Epidermal melanocyte (primary cell): ENCODE measurements at regions not wholly inside any gene's neighbourhood (a gene's known extent, or its start where the extent isn't known, plus 50 kb on each side); places are given as distances from the start of the nearest gene placed in this dataset.

ENCODE experiments used
- DNase-seq: peaks from one replicate; pipeline ENCODE4 v3.0.0; 2011; ENCODE audit warnings: low spot score; ENCODE audit not compliant: insufficient read length

GRCh38 chr10:83357004-83357403 is 782.3 kb upstream of the GHITM start:
- no peak for DNase-seq

GRCh38 chr10:83357627-83358026 is 781.7 kb upstream of the GHITM start:
- no peak for DNase-seq

GRCh38 chr10:83367036-83367435 is 772.3 kb upstream of the GHITM start:
- DNase-seq, result no peak

GRCh38 chr10:83371696-83372490 is 767.4 kb upstream of the GHITM start:
- DNase-seq, result no peak

- DNase-seq, result no peak
Observed at GRCh38 chr10:83372646-83373045, 766.7 kb upstream of the GHITM start.

GRCh38 chr10:83373671-83374070 is 765.6 kb upstream of the GHITM start:
- no peak for DNase-seq

- DNase-seq, result no peak
Observed at GRCh38 chr10:83374741-83375140, 764.6 kb upstream of the GHITM start.

- no peak for DNase-seq
Observed at GRCh38 chr10:83375274-83375673, 764.0 kb upstream of the GHITM start.

GRCh38 chr10:83397806-83398205 is 741.5 kb upstream of the GHITM start:
- DNase-seq, result no peak

- DNase-seq, result no peak
Observed at GRCh38 chr10:83410570-83410969, 728.7 kb upstream of the GHITM start.

- no peak for DNase-seq
Observed at GRCh38 chr10:83425306-83425705, 714.0 kb upstream of the GHITM start.

- no peak for DNase-seq
Observed at GRCh38 chr10:83427101-83427500, 712.2 kb upstream of the GHITM start.

GRCh38 chr10:83432261-83433045 is 706.9 kb upstream of the GHITM start:
- no peak for DNase-seq

GRCh38 chr10:83433705-83434104 is 705.6 kb upstream of the GHITM start:
- DNase-seq, result no peak

- DNase-seq, result no peak
Observed at GRCh38 chr10:83448013-83448412, 691.3 kb upstream of the GHITM start.

- DNase-seq, result no peak
Observed at GRCh38 chr10:83458611-83459010, 680.7 kb upstream of the GHITM start.

GRCh38 chr10:83459124-83459523 is 680.2 kb upstream of the GHITM start:
- DNase-seq, result no peak

GRCh38 chr10:83469728-83470331 is 669.5 kb upstream of the GHITM start:
- DNase-seq, result no peak

GRCh38 chr10:83476211-83476610 is 663.1 kb upstream of the GHITM start:
- DNase-seq, result no peak

- no peak for DNase-seq
Observed at GRCh38 chr10:83489161-83489560, 650.1 kb upstream of the GHITM start.

- DNase-seq, result no peak
Observed at GRCh38 chr10:83492004-83492403, 647.3 kb upstream of the GHITM start.

- DNase-seq, result no peak
Observed at GRCh38 chr10:83512681-83513080, 626.6 kb upstream of the GHITM start.
